Mesendoderm (in vitro differentiated cells): ENCODE measurements at regions not wholly inside any gene's neighbourhood (a gene's known extent, or its start where the extent isn't known, plus 50 kb on each side); places are given as distances from the start of the nearest gene placed in this dataset.

ENCODE experiments used
- DNase-seq: peaks from one replicate; pipeline ENCODE4 v3.0.0; 2013
- H2AK5ac ChIP-seq: 2 replicates; pipeline ENCODE4 v1.6.1; 2013; ENCODE audit warnings: low read length, inconsistent platforms
- H2BK120ac ChIP-seq: 2 replicates; pipeline ENCODE4 v1.6.1; 2013; ENCODE audit warnings: low read depth, mild to moderate bottlenecking, low read length, moderate library complexity, mixed read lengths
- H2BK15ac ChIP-seq: replicated peaks from 2 replicates; pipeline ENCODE4 v1.6.1; 2013; ENCODE audit warnings: low read depth, mild to moderate bottlenecking, moderate library complexity
- H2BK5ac ChIP-seq: 2 replicates; pipeline ENCODE4 v1.6.1; 2013; ENCODE audit warnings: low read length, inconsistent platforms
- H3K18ac ChIP-seq: 2 replicates; pipeline ENCODE4 v1.6.1; 2013; ENCODE audit warnings: mild to moderate bottlenecking, low read length, mixed read lengths
- H3K23ac ChIP-seq: one replicate; pipeline ENCODE4 v1.6.1; 2013; ENCODE audit warnings: low read length
- H3K27ac ChIP-seq: 2 replicates; pipeline ENCODE4 v1.5.1; 2013; ENCODE audit warnings: low read depth, mild to moderate bottlenecking, inconsistent platforms, low read length, moderate library complexity
- H3K27me3 ChIP-seq: 2 replicates; pipeline ENCODE4 v1.6.1; 2013; ENCODE audit warnings: low read length, control low read depth, mild to moderate bottlenecking, inconsistent platforms; ENCODE audit not compliant: insufficient read depth, poor library complexity
- H3K36me3 ChIP-seq: 2 replicates; pipeline ENCODE4 v1.6.1; 2013; ENCODE audit warnings: low read length, inconsistent platforms; ENCODE audit not compliant: control insufficient read depth, insufficient read depth
- H3K4ac ChIP-seq: one replicate; pipeline ENCODE4 v1.6.1; 2013; ENCODE audit warnings: low read depth, mild to moderate bottlenecking, low read length, moderate library complexity
- H3K4me1 ChIP-seq: 2 replicates; pipeline ENCODE4 v1.6.1; 2013; ENCODE audit warnings: low read depth, low read length, inconsistent platforms; ENCODE audit not compliant: control insufficient read depth
- H3K4me2 ChIP-seq: 2 replicates; pipeline ENCODE4 v1.6.1; 2013; ENCODE audit warnings: low read length
- H3K4me3 ChIP-seq: 2 replicates; pipeline ENCODE4 v1.5.1; 2013; ENCODE audit warnings: mild to moderate bottlenecking, low read length
- H3K56ac ChIP-seq: one replicate; pipeline ENCODE4 v1.6.1; 2013; ENCODE audit warnings: low read length
- H3K79me1 ChIP-seq: 2 replicates; pipeline ENCODE4 v1.6.1; 2013; ENCODE audit warnings: low read length, inconsistent platforms
- H3K79me2 ChIP-seq: 2 replicates; pipeline ENCODE4 v1.6.1; 2013; ENCODE audit warnings: mild to moderate bottlenecking, low read length; ENCODE audit not compliant: control insufficient read depth, insufficient read depth
- H3K9ac ChIP-seq: 2 replicates; pipeline ENCODE4 v1.6.1; 2013; ENCODE audit warnings: low read length, inconsistent platforms
- H4K5ac ChIP-seq: one replicate; pipeline ENCODE4 v1.6.1; 2013; ENCODE audit warnings: low read length
- H4K8ac ChIP-seq: one replicate; pipeline ENCODE4 v1.6.1; 2013; ENCODE audit warnings: low read depth, mild to moderate bottlenecking, control low read depth, low read length, moderate library complexity
- WGBS: extraction: QIAGEN DNeasy Blood & Tissue Kit; methylation state at CpG from one replicate; pipeline ENCODE4 v1.1.7; 2013; ENCODE audit warnings: low lambda C conversion rate, missing lambda C conversion rate; ENCODE audit not compliant: insufficient coverage; ENCODE audit errors: extremely low coverage; 5-methylcytosine and 5-hydroxymethylcytosine counted together

GRCh38 chr20:58010666-58011065 lies 217.8 kb downstream of the ANKRD60 start:
- H4K5ac ChIP-seq: no peak overlapping the region
- H3K18ac ChIP-seq: no peak overlapping the region
- no peaks in the 10 kb centered on the region for H3K79me2 ChIP-seq
- no peaks in the 10 kb centered on the region for H3K79me1 ChIP-seq
- H3K23ac ChIP-seq: no peak overlapping the region
- no peak overlapping the region for H3K4me2 ChIP-seq
- no peak overlapping the region for H2BK5ac ChIP-seq
- no peaks in the 10 kb centered on the region for H3K36me3 ChIP-seq
- no peak overlapping the region for H2AK5ac ChIP-seq
- no peak overlapping the region for H2BK120ac ChIP-seq
- no CpG with 5 or more reads among the region's 13 CpGs for WGBS
- no peak overlapping the region for H2BK15ac ChIP-seq
- no peak overlapping the region for H3K56ac ChIP-seq
- no peak for DNase-seq
- no peak overlapping the region for H4K8ac ChIP-seq
- H3K4ac ChIP-seq: no peak overlapping the region
- H3K4me3 ChIP-seq: no peak overlapping the region
- no peaks in the 10 kb centered on the region for H3K4me1 ChIP-seq
- no peaks in the 10 kb centered on the region for H3K27me3 ChIP-seq
- H3K27ac ChIP-seq: no peak overlapping the region
- H3K9ac ChIP-seq: no peak overlapping the region

DNA sequence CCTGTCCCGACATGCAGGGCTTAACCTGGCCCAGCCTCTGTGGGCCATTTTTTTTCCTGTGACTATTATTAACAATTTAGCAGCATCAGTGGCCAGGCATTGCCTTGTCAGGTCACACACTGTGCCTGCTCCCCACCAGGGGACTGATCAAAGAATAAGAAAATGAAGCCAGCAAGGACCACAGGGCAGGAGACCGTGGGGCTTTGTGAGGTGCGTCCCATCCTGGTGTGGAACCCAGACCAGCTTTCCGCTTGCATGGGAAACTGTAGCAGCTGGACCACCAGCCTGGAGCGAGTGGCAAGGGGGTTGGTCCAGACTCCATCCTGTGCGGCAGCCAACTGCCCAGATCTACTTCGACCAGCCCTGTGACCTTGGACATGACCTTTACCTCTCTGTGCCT lies 218.3 kb downstream of the ANKRD60 start:
- Histone ChIP-seq H3K4me1 (no peaks in the 10 kb centered on the region), H2BK120ac (no peak overlapping the region), H3K23ac (no peak overlapping the region), H3K4me2 (no peak overlapping the region), H4K5ac (no peak overlapping the region), H3K27me3 (no peaks in the 10 kb centered on the region), H2BK5ac (no peak overlapping the region), H3K36me3 (no peaks in the 10 kb centered on the region), H2AK5ac (no peak overlapping the region), H4K8ac (no peak overlapping the region), H3K9ac (no peak overlapping the region), H3K27ac (no peak overlapping the region), H3K4me3 (no peak overlapping the region), H3K56ac (no peak overlapping the region), H2BK15ac (no peak overlapping the region), H3K79me2 (no peaks in the 10 kb centered on the region), H3K79me1 (no peaks in the 10 kb centered on the region), H3K4ac (no peak overlapping the region), H3K18ac (no peak overlapping the region)
- no peak for DNase-seq
- no CpG with 5 or more reads among the region's 7 CpGs for WGBS

DNA sequence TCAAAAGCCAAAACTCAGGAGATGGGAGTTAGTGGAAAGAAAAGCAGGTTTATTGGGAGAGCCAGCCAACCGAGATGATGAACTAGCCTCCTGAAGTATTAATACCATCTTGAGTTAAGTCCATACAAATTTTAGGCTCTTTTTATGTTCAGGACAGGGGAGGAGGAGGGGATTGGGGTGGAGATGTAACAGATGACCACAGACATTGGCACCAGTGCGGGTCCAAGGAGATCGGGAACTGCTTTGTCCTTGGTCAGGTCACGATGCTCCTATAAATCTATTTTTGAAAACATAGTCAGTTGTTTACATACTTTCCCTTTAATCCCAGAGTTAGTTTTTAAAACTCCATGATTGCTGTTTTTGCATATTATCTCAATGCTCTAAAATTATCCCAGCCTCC lies 219.6 kb downstream of the ANKRD60 start:
- Histone ChIP-seq H4K5ac (no peak overlapping the region), H3K27me3 (no peaks in the 10 kb centered on the region), H3K4ac (no peak overlapping the region)

GRCh38 chr20:58008413-58008812 lies 220.0 kb downstream of the ANKRD60 start:
- Histone ChIP-seq H3K4ac (no peak overlapping the region), H4K8ac (no peak overlapping the region), H3K18ac (no peak overlapping the region), H3K4me1 (no peaks in the 10 kb centered on the region), H3K27me3 (no peaks in the 10 kb centered on the region), H2BK120ac (no peak overlapping the region), H4K5ac (no peak overlapping the region), H3K79me1 (no peaks in the 10 kb centered on the region), H3K4me2 (no peak overlapping the region), H3K9ac (no peak overlapping the region), H3K36me3 (no peaks in the 10 kb centered on the region), H3K23ac (no peak overlapping the region), H2AK5ac (no peak overlapping the region), H3K4me3 (no peak overlapping the region), H3K79me2 (no peaks in the 10 kb centered on the region), H3K27ac (no peak overlapping the region), H2BK15ac (no peak overlapping the region), H3K56ac (no peak overlapping the region), H2BK5ac (no peak overlapping the region)
- no CpG with 5 or more reads among the region's 13 CpGs for WGBS
- DNase-seq: no peak

More for the DNA sequence above, 219.6 kb downstream of the ANKRD60 start:
- Histone ChIP-seq H2AK5ac (no peak overlapping the region), H2BK15ac (no peak overlapping the region), H3K18ac (no peak overlapping the region), H3K79me2 (no peaks in the 10 kb centered on the region), H3K4me2 (no peak overlapping the region), H2BK5ac (no peak overlapping the region), H4K8ac (no peak overlapping the region), H3K36me3 (no peaks in the 10 kb centered on the region), H3K9ac (no peak overlapping the region), H3K4me3 (no peak overlapping the region), H2BK120ac (no peak overlapping the region), H3K56ac (no peak overlapping the region), H3K27ac (no peak overlapping the region), H3K4me1 (no peaks in the 10 kb centered on the region), H3K79me1 (no peaks in the 10 kb centered on the region), H3K23ac (no peak overlapping the region)
- no CpG with 5 or more reads among the region's 4 CpGs for WGBS
- no peak for DNase-seq

DNA sequence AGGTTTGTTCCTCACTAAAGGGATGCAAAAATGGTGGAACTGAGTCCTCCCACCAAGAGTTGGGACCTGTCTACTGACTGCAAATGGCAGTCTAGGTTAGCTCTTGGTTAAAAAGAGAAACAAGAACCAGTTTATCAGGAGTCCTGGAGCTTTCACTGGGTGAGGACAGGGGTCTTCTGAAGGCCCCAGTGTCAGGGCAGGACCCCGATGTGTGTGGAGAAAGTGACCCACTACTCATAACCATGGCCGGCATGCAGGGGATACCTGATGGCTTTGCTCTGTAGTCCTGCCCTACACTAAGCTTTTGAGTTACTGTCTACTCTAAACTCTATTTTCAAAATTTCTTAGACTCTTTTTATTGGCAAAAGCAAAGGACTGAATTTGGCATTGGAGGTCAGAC lies 220.5 kb downstream of the ANKRD60 start:
- no peak overlapping the region for H2BK120ac ChIP-seq
- no peaks in the 10 kb centered on the region for H3K27me3 ChIP-seq
- no peak for DNase-seq
- no peak overlapping the region for H3K4ac ChIP-seq
- no peak overlapping the region for H3K9ac ChIP-seq
- no peak overlapping the region for H4K8ac ChIP-seq
- WGBS: no CpG with 5 or more reads among the region's 2 CpGs
- no peak overlapping the region for H3K18ac ChIP-seq
- no peak overlapping the region for H3K27ac ChIP-seq
- H2AK5ac ChIP-seq: no peak overlapping the region
- H3K79me2 ChIP-seq: no peaks in the 10 kb centered on the region
- no peaks in the 10 kb centered on the region for H3K4me1 ChIP-seq
- no peak overlapping the region for H3K4me3 ChIP-seq
- H3K36me3 ChIP-seq: no peaks in the 10 kb centered on the region
- H2BK5ac ChIP-seq: no peak overlapping the region
- H3K4me2 ChIP-seq: no peak overlapping the region
- no peak overlapping the region for H2BK15ac ChIP-seq
- no peak overlapping the region for H4K5ac ChIP-seq
- H3K23ac ChIP-seq: no peak overlapping the region
- H3K79me1 ChIP-seq: no peaks in the 10 kb centered on the region
- H3K56ac ChIP-seq: no peak overlapping the region
